H1 (cell line): ENCODE measurements at regions not wholly inside any gene's neighbourhood (a gene's known extent, or its start where the extent isn't known, plus 50 kb on each side); places are given as distances from the start of the nearest gene placed in this dataset.

Source experiments
- CTCF ChIA-PET: fragments of 300-600 bp; sonication (Branson Sonifier 250); formaldehyde crosslinking; loops from one replicate; lab custom pipeline; 2021; ENCODE audit not compliant: partially characterized antibody; lab: Charles Lee
- POLR2A ChIA-PET: fragments of 300-600 bp; sonication (Branson Sonifier 250); formaldehyde crosslinking; loops from one replicate; lab custom pipeline; 2021; ENCODE audit warnings: inconsistent platforms; ENCODE audit not compliant: partially characterized antibody; lab: Charles Lee
- DNase-seq, 2 experiments: peaks; one replicate each; pipeline versions ENCODE4 v3.0.0 to v3.0.0-alpha.2; 2010 to 2022; ENCODE audit warnings: low spot score in 2 of 2, low read depth in 1 of 2, mixed read lengths in 1 of 2
- FAIRE-seq: peaks from 2 replicates; lab custom pipeline; 2011; peaks lifted over from hg19 to GRCh38; lab: Jason Lieb, UNC
- H2AFZ ChIP-seq: 2 replicates; pipeline ENCODE4 v1.8.1; 2012; ENCODE audit warnings: low read length, inconsistent platforms
- H2AK5ac ChIP-seq: 2 replicates; pipeline ENCODE4 v1.6.1; 2013; ENCODE audit warnings: low read depth, low read length
- H2BK120ac ChIP-seq: replicated peaks from 2 replicates; pipeline ENCODE3; 2013; ENCODE audit warnings: low read depth, low read length, inconsistent platforms
- H2BK12ac ChIP-seq: 2 replicates; pipeline ENCODE4 v1.6.1; 2013; ENCODE audit warnings: low read depth, low read length
- H2BK15ac ChIP-seq: 2 replicates; pipeline ENCODE4 v1.6.1; 2013; ENCODE audit warnings: low read length
- H2BK20ac ChIP-seq: 2 replicates; pipeline ENCODE4 v1.6.1; 2013; ENCODE audit warnings: low read length
- H2BK5ac ChIP-seq: 2 replicates; pipeline ENCODE4 v1.6.1; 2013; ENCODE audit warnings: low read depth, low read length
- H3K14ac ChIP-seq: 2 replicates; pipeline ENCODE4 v1.6.1; 2013; ENCODE audit warnings: inconsistent platforms; ENCODE audit not compliant: insufficient read length
- H3K18ac ChIP-seq: 2 replicates; pipeline ENCODE4 v1.6.1; 2013; ENCODE audit warnings: low read length; ENCODE audit errors: extremely low read depth
- H3K23ac ChIP-seq: 2 replicates; pipeline ENCODE4 v1.6.1; 2013; ENCODE audit warnings: inconsistent platforms; ENCODE audit not compliant: insufficient read length
- H3K23me2 ChIP-seq: 2 replicates; pipeline ENCODE4 v1.6.1; 2013; ENCODE audit warnings: low read depth, low read length
- H3K27ac ChIP-seq: 2 replicates; pipeline ENCODE4 v1.6.1; 2011; ENCODE audit warnings: low read depth, low read length, inconsistent platforms
- H3K27me3 ChIP-seq, 4 experiments: replicated peaks in 1 of 4; 1 replicate in 1 of 4; 2 replicates in 3 of 4; pipeline versions ENCODE4 v1.6.1 to v1.8.1; 2011 to 2013; ENCODE audit warnings: low read length in 3 of 4, mild to moderate bottlenecking in 3 of 4, inconsistent platforms in 2 of 4, mixed read lengths in 2 of 4, moderate library complexity in 1 of 4; ENCODE audit not compliant: control insufficient read depth in 3 of 4, insufficient read depth in 3 of 4; ENCODE audit errors: extremely low read depth in 1 of 4
- H3K36me3 ChIP-seq, 4 experiments: 2 replicates each; pipeline versions ENCODE4 v1.6.1 to v1.8.1; 2011 to 2013; ENCODE audit warnings: mild to moderate bottlenecking in 4 of 4, low read length in 3 of 4, moderate library complexity in 2 of 4, control low read depth in 1 of 4, inconsistent platforms in 1 of 4; ENCODE audit not compliant: insufficient read depth in 4 of 4, control insufficient read depth in 2 of 4
- H3K4ac ChIP-seq: replicated peaks from 2 replicates; pipeline ENCODE3; 2013; ENCODE audit warnings: low read length, low read depth, mixed read lengths, inconsistent platforms; ENCODE audit not compliant: insufficient read length
- H3K4me1 ChIP-seq, 4 experiments: replicated peaks in 1 of 4; 1 replicate in 1 of 4; 2 replicates in 3 of 4; pipeline versions ENCODE4 v1.6.1 to v1.8.1; 2011 to 2013; ENCODE audit warnings: low read length in 3 of 4, inconsistent platforms in 2 of 4, mixed read lengths in 1 of 4; ENCODE audit not compliant: insufficient read depth in 4 of 4, control insufficient read depth in 3 of 4
- H3K4me2 ChIP-seq, 2 experiments: 2 replicates each; pipeline versions ENCODE4 v1.6.1 to v1.8.1; 2011 to 2013; ENCODE audit warnings: low read depth in 2 of 2, low read length in 2 of 2, control low read depth in 1 of 2, inconsistent platforms in 1 of 2, mild to moderate bottlenecking in 1 of 2; ENCODE audit not compliant: insufficient read depth in 1 of 2
- H3K4me3 ChIP-seq, 4 experiments: fragments of 200-600, 300-600 bp in 1 of 4; sonication (generic), shearing (Covaris generic), sonication (Bioruptor Twin) in 1 of 4; 2 replicates each; pipeline versions ENCODE4 v1.5.1 to v1.8.1; 2011 to 2016; ENCODE audit warnings: low read length in 4 of 4, low read depth in 3 of 4, control low read depth in 2 of 4, inconsistent platforms in 2 of 4, mild to moderate bottlenecking in 2 of 4, mixed read lengths in 1 of 4, moderate library complexity in 1 of 4; ENCODE audit not compliant: insufficient read depth in 2 of 4; ENCODE audit errors: extremely low read depth in 1 of 4
- H3K56ac ChIP-seq: replicated peaks from 2 replicates; pipeline ENCODE3; 2013; ENCODE audit warnings: low read depth, mild to moderate bottlenecking, mixed read lengths, low read length, inconsistent platforms; ENCODE audit not compliant: insufficient read length
- H3K79me1 ChIP-seq: 2 replicates; pipeline ENCODE4 v1.6.1; 2013; ENCODE audit warnings: low read depth, low read length, control low read depth
- H3K79me2 ChIP-seq, 2 experiments: 2 replicates each; pipeline versions ENCODE4 v1.6.1 to v1.8.1; 2012 to 2013; ENCODE audit warnings: low read length in 2 of 2, mild to moderate bottlenecking in 2 of 2, inconsistent platforms in 1 of 2; ENCODE audit not compliant: insufficient read depth in 2 of 2, control insufficient read depth in 1 of 2
- H3K9ac ChIP-seq, 4 experiments: replicated peaks in 1 of 4; 1 replicate in 1 of 4; 2 replicates in 3 of 4; pipeline versions ENCODE4 v1.6.1 to v1.8.1; 2011 to 2013; ENCODE audit warnings: low read depth in 3 of 4, low read length in 3 of 4, control low read depth in 2 of 4, mild to moderate bottlenecking in 2 of 4, moderate library complexity in 2 of 4, inconsistent platforms in 1 of 4; ENCODE audit errors: extremely low read depth in 1 of 4
- H3K9me3 ChIP-seq, 2 experiments: 2 replicates each; pipeline versions ENCODE4 v1.6.1 to v1.8.1; 2012 to 2013; ENCODE audit warnings: mild to moderate bottlenecking in 2 of 2, moderate library complexity in 2 of 2, control low read depth in 1 of 2, inconsistent platforms in 1 of 2, low read depth in 1 of 2, low read length in 1 of 2, mixed read lengths in 1 of 2; ENCODE audit not compliant: insufficient read depth in 2 of 2
- H4K20me1 ChIP-seq, 2 experiments: replicated peaks in 1 of 2; 2 replicates each; pipeline versions ENCODE3 to v1.8.1; 2011 to 2013; ENCODE audit warnings: inconsistent platforms in 2 of 2, low read length in 2 of 2, mild to moderate bottlenecking in 1 of 2; ENCODE audit not compliant: insufficient read depth in 2 of 2, control insufficient read depth in 1 of 2
- H4K5ac ChIP-seq: 2 replicates; pipeline ENCODE4 v1.6.1; 2013; ENCODE audit warnings: low read length, low read depth, mixed read lengths, inconsistent platforms; ENCODE audit not compliant: insufficient read length
- H4K8ac ChIP-seq: 2 replicates; pipeline ENCODE4 v1.8.0; 2013; ENCODE audit warnings: mild to moderate bottlenecking, moderate library complexity, low read length, inconsistent platforms; ENCODE audit not compliant: insufficient read depth; ENCODE audit errors: extremely low read depth
- H4K91ac ChIP-seq: replicated peaks from 2 replicates; pipeline ENCODE3; 2013; ENCODE audit warnings: low read length, mixed read lengths, inconsistent platforms; ENCODE audit not compliant: insufficient read length
- BRCA1 ChIP-seq: IDR thresholded peaks from 2 replicates; pipeline ENCODE4 v1.6.1; 2012; ENCODE audit warnings: low read depth, low read length, improper control_type of control experiment
- WGBS, 2 experiments: shearing (Covaris generic) in 1 of 2; methylation state at CpG; one replicate each; pipeline versions ENCODE4 v1.1.6 to v1.1.7; 2013 to 2015; ENCODE audit warnings: low lambda C conversion rate in 2 of 2, mixed read lengths in 2 of 2, inconsistent platforms in 1 of 2, low coverage in 1 of 2, missing lambda C conversion rate in 1 of 2; ENCODE audit not compliant: insufficient replicate concordance in 2 of 2, insufficient coverage in 1 of 2, insufficient read length in 1 of 2; ENCODE audit errors: extremely low coverage in 1 of 2, missing lambda C conversion rate in 1 of 2; 5-methylcytosine and 5-hydroxymethylcytosine counted together

DNA sequence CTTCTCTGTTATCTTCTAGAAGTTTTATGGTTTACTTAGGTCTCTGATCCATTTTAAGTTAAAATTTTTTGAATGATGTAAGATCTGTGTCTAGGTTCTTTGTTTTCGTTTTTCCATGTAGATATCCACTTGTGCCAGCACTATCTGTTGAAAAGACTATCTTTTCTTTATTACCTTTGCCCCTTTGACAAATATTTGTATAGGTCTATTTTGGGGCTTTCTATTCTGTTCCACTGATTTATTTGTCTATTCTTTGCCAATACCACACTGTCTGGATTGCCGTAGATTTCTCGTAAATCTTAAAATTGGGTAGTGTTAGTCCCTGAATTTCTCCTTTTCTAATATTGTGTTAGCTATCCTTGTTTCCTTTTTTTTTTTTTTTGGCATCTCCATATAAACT lies 71.4 kb upstream of the PDSS1 start:
- H2BK15ac ChIP-seq = no peak overlapping the region
- ChIA-PET POLR2A (no interaction called here), CTCF (interaction anchor here (0.9 kb wide), 1 partner anchor 66 kb away, joined by 3 read pairs; no protein-coding TSS in a partner anchor)
- WGBS, 2 experiments = 71% methylated on average over 3 of the region's 3 CpGs; no CpG with 5 or more reads in 1 of the 2 experiments
- H2BK20ac ChIP-seq = no peak overlapping the region
- DNase-seq (no peak), FAIRE-seq (no peak)
- no peak overlapping the region for H2AFZ ChIP-seq
- no peaks in the 10 kb centered on the region; a peak in 2 of 7 replicates for H3K27me3 ChIP-seq
- H3K9me3 ChIP-seq = no peaks in the 10 kb centered on the region
- no peak overlapping the region for H4K8ac ChIP-seq
- no peak overlapping the region for H3K56ac ChIP-seq
- H3K9ac ChIP-seq = no peak overlapping the region
- H3K4me3 ChIP-seq = no peak overlapping the region
- H2BK120ac ChIP-seq = no peak overlapping the region
- no peak overlapping the region for H3K18ac ChIP-seq
- H3K23me2 ChIP-seq = no peaks in the 10 kb centered on the region; the same call in 1 of the 2 replicates
- no peaks in the 10 kb centered on the region for H3K36me3 ChIP-seq
- H3K79me2 ChIP-seq = no peaks in the 10 kb centered on the region
- H3K14ac ChIP-seq = no peak overlapping the region
- TF ChIP-seq BRCA1 = no peak
- H3K4me1 ChIP-seq = no peaks in the 10 kb centered on the region
- H4K20me1 ChIP-seq = no peaks in the 10 kb centered on the region
- H4K91ac ChIP-seq = no peak overlapping the region
- no peak overlapping the region for H3K4me2 ChIP-seq
- H2BK12ac ChIP-seq = no peak overlapping the region
- no peak overlapping the region for H4K5ac ChIP-seq
- H3K79me1 ChIP-seq = no peaks in the 10 kb centered on the region
- H3K4ac ChIP-seq = no peak overlapping the region
- no peak overlapping the region for H2AK5ac ChIP-seq
- H2BK5ac ChIP-seq = no peak overlapping the region
- no peak overlapping the region for H3K23ac ChIP-seq
- no peak overlapping the region for H3K27ac ChIP-seq
